ENCODE measurements at regions not wholly inside any gene's neighbourhood (a gene's known extent, or its start where the extent isn't known, plus 50 kb on each side); places are given as distances from the start of the nearest gene placed in this dataset.
"Not testable (repeated sequence)": the region's sequence is repeated elsewhere in the genome, so short reads cannot be mapped to it uniquely, and the experiment has no call there.

- no peak for DNase-seq
Observed at GRCh38 chr5:91499943-91500531, 116.9 kb upstream of the ARRDC3 start.

GRCh38 chr5:91495699-91496098 lies 112.6 kb upstream of the ARRDC3 start:
- no peak for DNase-seq

GRCh38 chr5:91494447-91494996 lies 111.4 kb upstream of the ARRDC3 start:
- DNase-seq = no peak

- DNase-seq = no peak
Observed at GRCh38 chr5:91493086-91493485, 110.0 kb upstream of the ARRDC3 start.

GRCh38 chr5:91491229-91491628 lies 108.1 kb upstream of the ARRDC3 start:
- no peak for DNase-seq

- DNase-seq = no peak
Observed at GRCh38 chr5:91490316-91490715, 107.2 kb upstream of the ARRDC3 start.

- no peak for DNase-seq
Observed at GRCh38 chr5:91487420-91487819, 104.3 kb upstream of the ARRDC3 start.

- no peak for DNase-seq
Observed at GRCh38 chr5:91486638-91487037, 103.5 kb upstream of the ARRDC3 start.

GRCh38 chr5:91484662-91485061 lies 101.5 kb upstream of the ARRDC3 start:
- no peak for DNase-seq

GRCh38 chr5:91479376-91479775 lies 96.3 kb upstream of the ARRDC3 start:
- not testable (repeated sequence) for DNase-seq

GRCh38 chr5:91478096-91478495 lies 95.0 kb upstream of the ARRDC3 start:
- DNase-seq = no peak

- DNase-seq = no peak
Observed at GRCh38 chr5:91477408-91477807, 94.3 kb upstream of the ARRDC3 start.

GRCh38 chr5:91474201-91474600 lies 91.1 kb upstream of the ARRDC3 start:
- no peak for DNase-seq

GRCh38 chr5:91472631-91473030 lies 89.5 kb upstream of the ARRDC3 start:
- DNase-seq = no peak

GRCh38 chr5:91469517-91470165 lies 86.5 kb upstream of the ARRDC3 start:
- no peak for DNase-seq

- no peak for DNase-seq
Observed at GRCh38 chr5:91468651-91469422, 85.7 kb upstream of the ARRDC3 start.

GRCh38 chr5:91464886-91465646 lies 81.9 kb upstream of the ARRDC3 start:
- no peak for DNase-seq

- no peak for DNase-seq
Observed at GRCh38 chr5:91457681-91458058, 74.6 kb upstream of the ARRDC3 start.

GRCh38 chr5:91456928-91457680 lies 74.0 kb upstream of the ARRDC3 start:
- no peak for DNase-seq

- DNase-seq = no peak
Observed at GRCh38 chr5:91449083-91449482, 66.0 kb upstream of the ARRDC3 start.

GRCh38 chr5:91448079-91448478 lies 65.0 kb upstream of the ARRDC3 start:
- not testable (repeated sequence) for DNase-seq

GRCh38 chr5:91446880-91447279 lies 63.8 kb upstream of the ARRDC3 start:
- not testable (repeated sequence) for DNase-seq

Measured in stimulated activated CD4-positive, alpha-beta T cell treated with anti-CD3 and anti-CD28 coated beads, Interleukin-4, amount 100 ng/mL, for 24 hours (primary cell).